ENCODE measurements at regions not wholly inside any gene's neighbourhood (a gene's known extent, or its start where the extent isn't known, plus 50 kb on each side); places are given as distances from the start of the nearest gene placed in this dataset.
A peak's percentile ranks its signal among the peaks of the same experiment; 100 is the strongest.

GRCh38 chr10:83963446-83963845 is 175.9 kb upstream of the GHITM start:
- no peak for TF ChIP-seq CTCF (IDR thresholded peaks at IDR 0.05; ENCODE audit: insufficient read depth, low read depth, low read length, missing control alignments)
- DNase-seq (ENCODE audit: low read depth), result no peak

DNA sequence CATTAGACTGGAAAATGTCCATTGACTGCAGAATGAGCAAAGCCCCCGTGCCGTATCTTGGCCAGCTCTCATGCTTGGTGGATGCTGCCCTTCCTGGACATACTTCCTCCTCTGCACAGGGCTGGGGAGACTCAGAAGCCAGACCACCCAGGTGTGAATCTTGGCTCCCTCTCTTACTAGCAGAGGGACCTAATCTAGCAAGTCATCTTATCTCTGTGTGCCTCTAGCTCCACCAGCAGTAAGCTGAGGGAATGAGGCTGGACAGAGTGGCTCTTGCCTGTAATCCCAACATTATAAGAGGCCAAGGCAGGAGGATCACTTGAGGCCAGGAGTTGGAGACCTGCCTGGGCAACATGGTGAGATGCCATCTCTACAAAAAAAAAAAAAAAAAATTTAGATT is 173.8 kb upstream of the GHITM start:
- DNase-seq (ENCODE audit: low read depth), result no peak
- TF ChIP-seq CTCF (IDR thresholded peaks at IDR 0.05; ENCODE audit: insufficient read depth, low read depth, low read length, missing control alignments), result peak; percentile 2
- no peak overlapping the region for H3K4me3 ChIP-seq (ENCODE audit: low read depth, low read length)

More at GRCh38 chr10:83963446-83963845, 175.9 kb upstream of the GHITM start:
- no peak overlapping the region for H3K4me3 ChIP-seq (ENCODE audit: low read depth, low read length)

DNA sequence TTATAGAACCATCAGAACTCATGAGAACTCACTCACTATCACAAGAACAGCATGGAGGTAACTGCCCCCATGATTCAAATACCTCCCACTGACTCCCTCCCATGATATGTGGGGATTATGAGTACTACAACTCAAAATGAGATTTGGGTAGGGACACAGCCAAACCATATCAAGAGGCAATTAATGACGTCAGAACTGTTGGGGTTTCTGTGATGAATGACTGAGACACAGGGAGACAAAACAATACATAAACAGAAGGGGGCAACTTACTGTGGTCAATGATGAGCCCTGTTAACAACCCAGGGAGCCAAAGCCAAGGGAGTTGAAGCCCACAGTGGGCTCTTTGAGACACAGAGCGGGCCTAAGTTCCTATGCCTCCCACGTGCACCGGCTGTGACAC is 171.3 kb upstream of the GHITM start:
- TF ChIP-seq CTCF (IDR thresholded peaks at IDR 0.05; ENCODE audit: insufficient read depth, low read depth, low read length, missing control alignments), result no peak
- H3K4me3 ChIP-seq (ENCODE audit: low read depth, low read length), result no peak overlapping the region
- no peak for DNase-seq (ENCODE audit: low read depth)

- no peak overlapping the region for H3K4me3 ChIP-seq (ENCODE audit: low read depth, low read length)
- DNase-seq (ENCODE audit: low read depth), result no peak
- no peak for TF ChIP-seq CTCF (IDR thresholded peaks at IDR 0.05; ENCODE audit: insufficient read depth, low read depth, low read length, missing control alignments)
Observed at GRCh38 chr10:83978681-83979383, 160.5 kb upstream of the GHITM start.

GRCh38 chr10:83982812-83983211 is 156.5 kb upstream of the GHITM start:
- peak; percentile 22 for DNase-seq (ENCODE audit: low read depth)
- TF ChIP-seq CTCF (IDR thresholded peaks at IDR 0.05; ENCODE audit: insufficient read depth, low read depth, low read length, missing control alignments), result no peak
- no peak overlapping the region for H3K4me3 ChIP-seq (ENCODE audit: low read depth, low read length)

- peak; percentile 22 for DNase-seq (ENCODE audit: low read depth)
- no peak overlapping the region for H3K4me3 ChIP-seq (ENCODE audit: low read depth, low read length)
- no peak for TF ChIP-seq CTCF (IDR thresholded peaks at IDR 0.05; ENCODE audit: insufficient read depth, low read depth, low read length, missing control alignments)
Observed at GRCh38 chr10:83983578-83984255, 155.6 kb upstream of the GHITM start.
